OCI-LY3 (cell line): ENCODE measurements at regions not wholly inside any gene's neighbourhood (a gene's known extent, or its start where the extent isn't known, plus 50 kb on each side); places are given as distances from the start of the nearest gene placed in this dataset.

Source experiments
- H2AFZ ChIP-seq: fragments of 200-600, 300-600 bp; shearing (Covaris generic); 2 replicates; pipeline ENCODE4 v1.6.0; 2014; ENCODE audit warnings: antibody characterized with exemption, low read depth, low read length
- H3K27ac ChIP-seq: fragments of 200-600, 300-600 bp; sonication (generic); 2 replicates; pipeline ENCODE4 v1.5.1; 2014; ENCODE audit warnings: mild to moderate bottlenecking, low read length, moderate library complexity, mixed read lengths
- H3K27me3 ChIP-seq: fragments of 200-600, 300-600 bp; sonication (generic); 2 replicates; pipeline ENCODE4 v1.6.1; 2014; ENCODE audit warnings: low read depth, low read length, mixed read lengths
- H3K36me3 ChIP-seq: fragments of 200-600, 300-600 bp; sonication (generic); replicated peaks from 2 replicates; pipeline ENCODE3; 2014; ENCODE audit warnings: low read depth, low read length, mixed read lengths
- H3K4me1 ChIP-seq: fragments of 300-600, 200-600 bp; sonication (generic); 2 replicates; pipeline ENCODE4 v1.6.1; 2014; ENCODE audit warnings: low read length, mixed read lengths
- H3K4me2 ChIP-seq: fragments of 200-600, 300-600 bp; sonication (generic); 2 replicates; pipeline ENCODE4 v1.6.1; 2014; ENCODE audit warnings: low read length, mixed read lengths
- H3K4me3 ChIP-seq: fragments of 300-600, 200-600 bp; sonication (generic); 2 replicates; pipeline ENCODE4 v1.5.1; 2014; ENCODE audit warnings: antibody characterized with exemption, mild to moderate bottlenecking, low read length, moderate library complexity
- H3K79me2 ChIP-seq: fragments of 300-600, 200-600 bp; shearing (Covaris generic); 2 replicates; pipeline ENCODE4 v1.6.1; 2014; ENCODE audit warnings: mild to moderate bottlenecking, low read length, mixed read lengths
- H3K9ac ChIP-seq: fragments of 300-600, 200-600 bp; shearing (Covaris generic); 2 replicates; pipeline ENCODE4 v1.6.0; 2014; ENCODE audit warnings: mild to moderate bottlenecking, low read length, moderate library complexity
- H3K9me3 ChIP-seq: fragments of 200-600, 300-600 bp; shearing (Covaris generic); 2 replicates; pipeline ENCODE4 v1.6.1; 2014; ENCODE audit warnings: low read length, mixed read lengths; ENCODE audit not compliant: insufficient read depth
- H4K20me1 ChIP-seq: fragments of 200-600, 300-600 bp; sonication (generic); 2 replicates; pipeline ENCODE4 v1.6.1; 2016; ENCODE audit warnings: low read length, mixed read lengths; ENCODE audit not compliant: insufficient read depth
- CTCF ChIP-seq: fragments of 200-600, 300-600 bp; sonication (generic); IDR thresholded peaks from 2 replicates; pipeline ENCODE4 v1.5.1; 2014; ENCODE audit warnings: antibody characterized with exemption, low read length, low read depth
- EZH2phosphoT487 ChIP-seq: fragments of 200-600 bp; shearing (Covaris generic); IDR thresholded peaks from 2 replicates; pipeline ENCODE4 v1.6.1; 2018; ENCODE audit warnings: antibody characterized with exemption, mixed run types, low read depth

- TF ChIP-seq EZH2phosphoT487, result no peak
- no peak for TF ChIP-seq CTCF
- peaks cover 8% of the 10 kb centered on the region for H3K4me1 ChIP-seq
- H3K9me3 ChIP-seq, result no peaks in the 10 kb centered on the region
- no peak overlapping the region for H3K4me2 ChIP-seq
- no peaks in the 10 kb centered on the region for H3K79me2 ChIP-seq
- no peak overlapping the region for H2AFZ ChIP-seq
- H3K4me3 ChIP-seq, result no peak overlapping the region
- H4K20me1 ChIP-seq, result no peaks in the 10 kb centered on the region
- no peaks in the 10 kb centered on the region for H3K36me3 ChIP-seq
- H3K9ac ChIP-seq, result no peak overlapping the region
- peaks cover 12% of the 10 kb centered on the region for H3K27me3 ChIP-seq
- no peak overlapping the region for H3K27ac ChIP-seq
Observed at GRCh38 chr3:159797771-159798170, 190.9 kb upstream of the IL12A start.

DNA sequence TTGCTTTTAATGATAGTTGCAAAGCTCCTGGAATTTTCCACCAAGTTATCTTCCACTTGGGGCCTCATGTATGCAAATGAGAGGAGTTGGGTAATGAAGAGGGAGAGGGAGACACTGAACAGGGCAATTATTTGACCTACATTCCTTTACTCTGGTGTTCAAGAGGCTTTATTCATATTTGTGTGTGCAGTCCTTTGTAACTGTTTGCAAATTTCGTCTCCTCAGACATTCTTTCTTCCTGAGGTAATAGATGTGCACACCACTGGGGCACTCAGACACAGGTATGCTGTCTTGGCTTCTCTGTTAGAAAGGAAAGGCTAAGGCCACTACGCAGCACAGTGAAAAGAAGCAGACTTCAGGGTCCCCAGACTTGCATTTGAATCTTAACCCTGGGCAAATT is 189.7 kb upstream of the IL12A start:
- Histone ChIP-seq H4K20me1 (no peaks in the 10 kb centered on the region), H3K4me2 (no peak overlapping the region), H3K36me3 (no peaks in the 10 kb centered on the region), H2AFZ (no peak overlapping the region), H3K27ac (no peak overlapping the region), H3K9ac (no peak overlapping the region), H3K4me1 (peaks cover 5% of the 10 kb centered on the region), H3K9me3 (no peaks in the 10 kb centered on the region), H3K4me3 (no peak overlapping the region), H3K79me2 (no peaks in the 10 kb centered on the region), H3K27me3 (peaks cover 24% of the 10 kb centered on the region)
- TF ChIP-seq EZH2phosphoT487 (no peak), CTCF (no peak)

- H3K36me3 ChIP-seq, result no peaks in the 10 kb centered on the region
- no peaks in the 10 kb centered on the region for H3K4me1 ChIP-seq
- no peaks in the 10 kb centered on the region for H4K20me1 ChIP-seq
- no peak overlapping the region for H3K27ac ChIP-seq
- H3K79me2 ChIP-seq, result no peaks in the 10 kb centered on the region
- TF ChIP-seq EZH2phosphoT487, result no peak
- TF ChIP-seq CTCF, result no peak
- no peak overlapping the region for H3K9ac ChIP-seq
- H3K9me3 ChIP-seq, result no peaks in the 10 kb centered on the region
- H3K4me3 ChIP-seq, result no peak overlapping the region
- peaks cover 24% of the 10 kb centered on the region for H3K27me3 ChIP-seq
- no peak overlapping the region for H3K4me2 ChIP-seq
- no peak overlapping the region for H2AFZ ChIP-seq
Observed at GRCh38 chr3:159800434-159801155, 188.0 kb upstream of the IL12A start.

- Histone ChIP-seq H4K20me1 (no peaks in the 10 kb centered on the region), H2AFZ (no peak overlapping the region), H3K4me2 (no peak overlapping the region), H3K27ac (no peak overlapping the region), H3K27me3 (peaks cover 13% of the 10 kb centered on the region; the same call in 1 of the 2 replicates), H3K4me1 (no peaks in the 10 kb centered on the region), H3K79me2 (no peaks in the 10 kb centered on the region), H3K36me3 (no peaks in the 10 kb centered on the region), H3K9ac (no peak overlapping the region), H3K9me3 (no peaks in the 10 kb centered on the region), H3K4me3 (no peak overlapping the region)
- TF ChIP-seq CTCF, result no peak
- no peak for TF ChIP-seq EZH2phosphoT487
Observed at GRCh38 chr3:159802864-159803263, 185.8 kb upstream of the IL12A start.
